Gastrocnemius medialis (tissue), 4 donors: ENCODE measurements at regions not wholly inside any gene's neighbourhood (a gene's known extent, or its start where the extent isn't known, plus 50 kb on each side); places are given as distances from the start of the nearest gene placed in this dataset.

ENCODE experiments used
- CTCF ChIP-seq, 5 experiments: fragments of 450-650 bp in 3 of 5; fragments of 200-600 bp in 2 of 5; sonication (generic) in 2 of 5; IDR thresholded peaks in 4 of 5; conservative IDR thresholded peaks in 1 of 5; 1 replicate in 4 of 5; 2 replicates in 1 of 5; pipeline ENCODE4 v1.5.1; 2016 to 2019; ENCODE audit warnings: antibody characterized with exemption in 5 of 5, mild to moderate bottlenecking in 3 of 5, moderate library complexity in 3 of 5
- POLR2A ChIP-seq, 2 donors: fragments of 450-650 bp; IDR thresholded peaks; one replicate each; pipeline ENCODE4 v1.6.1; 2017; ENCODE audit warnings: antibody characterized with exemption in 2 of 2, mild to moderate bottlenecking in 2 of 2, moderate library complexity in 2 of 2

GRCh38 chr22:49070501-49070900 lies 757.2 kb downstream of the BRD1 start:
- TF ChIP-seq CTCF (IDR thresholded peaks at IDR 0.05 in 4 of 5, conservative IDR thresholded peaks at IDR 0.05 in 1 of 5) (no peak), POLR2A (IDR thresholded peaks at IDR 0.05) (no peak)
